ENCODE measurements at regions not wholly inside any gene's neighbourhood (a gene's known extent, or its start where the extent isn't known, plus 50 kb on each side); places are given as distances from the start of the nearest gene placed in this dataset.
"Not testable (repeated sequence)": the region's sequence is repeated elsewhere in the genome, so short reads cannot be mapped to it uniquely, and the experiment has no call there.

GRCh38 chr12:92389466-92389865 lies 243.8 kb upstream of the BTG1 start:
- no peak for DNase-seq

- DNase-seq: no peak
Measured at GRCh38 chr12:92385296-92385695, 239.7 kb upstream of the BTG1 start.

- DNase-seq: no peak
Measured at GRCh38 chr12:92384571-92384970, 238.9 kb upstream of the BTG1 start.

GRCh38 chr12:92382383-92382878 lies 236.8 kb upstream of the BTG1 start:
- DNase-seq: no peak

GRCh38 chr12:92381856-92382255 lies 236.2 kb upstream of the BTG1 start:
- DNase-seq: no peak

GRCh38 chr12:92378682-92379479 lies 233.2 kb upstream of the BTG1 start:
- DNase-seq: no peak

GRCh38 chr12:92375504-92375903 lies 229.9 kb upstream of the BTG1 start:
- DNase-seq: not testable (repeated sequence)

GRCh38 chr12:92370828-92371227 lies 225.2 kb upstream of the BTG1 start:
- DNase-seq: no peak

- DNase-seq: no peak
Measured at GRCh38 chr12:92369636-92370035, 224.0 kb upstream of the BTG1 start.

- DNase-seq: no peak
Measured at GRCh38 chr12:92369056-92369455, 223.4 kb upstream of the BTG1 start.

- DNase-seq: no peak
Measured at GRCh38 chr12:92365836-92366235, 220.2 kb upstream of the BTG1 start.

- DNase-seq: no peak
Measured at GRCh38 chr12:92365333-92365732, 219.7 kb upstream of the BTG1 start.

GRCh38 chr12:92363295-92364146 lies 217.9 kb upstream of the BTG1 start:
- peak; percentile 15 to 61 for DNase-seq

GRCh38 chr12:92362785-92363184 lies 217.1 kb upstream of the BTG1 start:
- DNase-seq: no peak

GRCh38 chr12:92362126-92362525 lies 216.5 kb upstream of the BTG1 start:
- no peak for DNase-seq

- no peak for DNase-seq
Measured at GRCh38 chr12:92360543-92360942, 214.9 kb upstream of the BTG1 start.

- no peak for DNase-seq
Measured at GRCh38 chr12:92359581-92360209, 214.0 kb upstream of the BTG1 start.

- DNase-seq: no peak
Measured at GRCh38 chr12:92357584-92358261, 212.1 kb upstream of the BTG1 start.

GRCh38 chr12:92356425-92356824 lies 210.8 kb upstream of the BTG1 start:
- no peak for DNase-seq

GRCh38 chr12:92349635-92350034 lies 204.0 kb upstream of the BTG1 start:
- no peak for DNase-seq

- DNase-seq: no peak
Measured at GRCh38 chr12:92342574-92342973, 196.9 kb upstream of the BTG1 start.

GRCh38 chr12:92341065-92341668 lies 195.5 kb upstream of the BTG1 start:
- no peak for DNase-seq

Data from stimulated activated CD4-positive, alpha-beta T cell treated with anti-CD3 and anti-CD28 coated beads, Interleukin-4, amount 100 ng/mL, for 4 hours (primary cell).